Stimulated activated CD4-positive, alpha-beta T cell treated with anti-CD3 and anti-CD28 coated beads, Interleukin-15, amount 100 ng/mL, for 48 hours (primary cell): ENCODE measurements at regions not wholly inside any gene's neighbourhood (a gene's known extent, or its start where the extent isn't known, plus 50 kb on each side); places are given as distances from the start of the nearest gene placed in this dataset.

Source experiments
- DNase-seq, 2 donors: peaks; one replicate each; pipeline ENCODE4 v3.0.0-alpha.2; 2020; ENCODE audit warnings: low read depth in 2 of 2

DNA sequence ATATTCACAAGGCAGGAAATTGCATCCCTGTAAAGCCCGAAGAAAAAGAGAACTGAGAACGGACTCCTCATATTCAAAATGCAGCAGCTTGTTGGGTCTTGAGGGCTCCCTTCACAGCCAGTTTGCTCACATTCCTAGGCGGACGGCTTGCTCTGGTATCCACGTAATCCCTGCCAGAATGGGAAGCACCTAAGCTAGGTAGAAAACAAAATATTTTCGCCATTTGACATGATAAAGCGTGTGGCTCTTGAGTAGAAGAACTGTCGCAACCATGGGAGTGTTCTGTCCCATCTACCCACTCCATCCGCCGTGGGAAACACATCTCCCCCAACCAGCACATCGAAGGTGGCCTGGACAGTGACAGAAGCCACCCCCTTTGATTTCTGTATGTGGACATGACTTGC is 183.1 kb downstream of the GAS1 start:
- DNase-seq, result no peak

DNA sequence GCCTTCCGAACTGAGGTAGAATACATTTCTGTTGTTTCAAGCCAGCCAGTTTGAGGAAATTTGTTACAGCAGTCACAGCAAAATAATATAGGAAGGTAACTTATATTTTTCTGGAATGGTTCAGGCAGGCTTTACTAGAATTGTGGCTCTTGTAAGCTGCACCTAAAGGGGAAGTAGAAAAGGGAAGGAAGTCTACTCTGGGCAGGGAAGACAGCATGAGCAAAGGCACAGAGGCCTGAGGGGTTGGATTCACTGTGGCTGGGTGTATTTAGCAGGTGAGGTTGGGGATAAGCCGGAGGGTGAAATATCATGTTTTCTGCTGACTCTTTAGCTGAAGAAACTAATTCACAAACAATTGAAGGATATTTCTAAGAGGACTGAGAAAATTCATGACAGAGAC is 183.5 kb downstream of the GAS1 start:
- DNase-seq, result no peak

DNA sequence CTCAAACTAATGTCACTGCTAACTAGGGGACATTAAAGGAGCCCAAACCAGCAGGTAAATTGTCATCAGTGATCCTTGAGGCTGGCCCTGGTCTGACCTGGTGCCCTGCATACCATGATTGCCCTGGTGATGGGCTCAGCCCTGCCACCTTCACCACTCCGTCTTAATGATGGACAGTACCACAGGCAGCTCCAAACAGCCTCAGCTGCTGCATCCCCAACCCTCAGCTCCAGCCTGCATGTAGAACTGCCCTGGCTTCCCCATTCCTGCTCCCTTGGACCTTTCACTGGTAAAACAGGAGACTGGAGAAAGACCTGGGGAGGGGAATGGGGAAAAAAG is 190.0 kb downstream of the GAS1 start:
- no peak for DNase-seq

DNA sequence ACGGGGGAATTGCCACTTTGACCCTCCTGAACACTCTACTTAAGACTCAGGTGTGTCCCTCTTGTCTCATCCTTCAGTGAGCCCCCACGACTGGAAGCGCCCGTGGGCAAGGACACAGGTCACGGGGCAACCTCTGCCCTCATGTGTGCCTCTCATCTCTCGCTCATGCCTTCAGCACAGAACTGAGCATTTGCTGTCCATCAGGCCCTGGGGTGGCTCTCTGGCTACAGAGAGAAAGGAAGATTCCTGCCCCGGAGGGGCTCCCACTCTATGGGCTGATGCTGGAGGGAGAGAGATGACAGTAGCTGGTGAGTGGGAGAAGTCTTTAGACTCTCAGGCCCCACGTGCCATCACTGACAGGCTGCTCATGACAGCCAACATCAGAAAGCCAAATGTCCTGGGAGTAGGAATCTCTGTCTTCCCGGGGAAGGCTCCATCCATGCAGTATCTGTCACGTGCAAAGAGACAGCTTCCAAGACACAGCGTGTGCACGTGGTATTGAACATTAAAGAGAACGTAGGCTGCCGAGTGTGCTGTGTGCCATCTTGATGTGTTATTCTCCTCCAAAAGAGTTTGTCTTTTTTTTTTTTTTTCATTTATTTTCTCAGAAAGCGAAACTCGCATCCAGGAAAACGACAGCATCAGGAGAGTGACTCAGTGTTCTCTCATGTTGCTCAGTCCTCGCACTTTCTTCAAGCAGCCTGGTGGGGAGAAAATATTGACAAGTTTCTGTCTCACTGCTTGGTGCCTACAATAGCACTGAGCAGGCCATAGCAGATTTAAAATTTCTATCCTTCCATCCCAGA is 190.5 kb downstream of the GAS1 start:
- no peak for DNase-seq

DNA sequence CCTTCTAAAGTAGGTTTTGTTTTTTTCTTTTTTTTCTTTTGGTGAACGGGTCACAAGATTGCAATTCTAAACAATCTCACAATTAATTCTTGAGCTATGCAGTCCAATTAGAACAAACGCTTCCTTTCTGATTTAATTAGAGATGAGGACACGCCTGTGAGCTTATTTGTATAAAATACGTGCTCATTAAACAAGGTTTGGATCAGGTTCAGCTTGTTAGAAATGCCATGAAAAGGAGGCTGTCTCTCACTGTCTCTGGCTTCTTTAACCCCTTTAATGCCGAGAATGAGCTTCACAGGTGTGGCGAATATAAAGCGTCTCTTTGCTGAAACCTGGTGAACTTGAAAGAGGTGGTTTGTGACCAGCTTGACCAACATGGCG is 191.8 kb downstream of the GAS1 start:
- DNase-seq, result no peak

DNA sequence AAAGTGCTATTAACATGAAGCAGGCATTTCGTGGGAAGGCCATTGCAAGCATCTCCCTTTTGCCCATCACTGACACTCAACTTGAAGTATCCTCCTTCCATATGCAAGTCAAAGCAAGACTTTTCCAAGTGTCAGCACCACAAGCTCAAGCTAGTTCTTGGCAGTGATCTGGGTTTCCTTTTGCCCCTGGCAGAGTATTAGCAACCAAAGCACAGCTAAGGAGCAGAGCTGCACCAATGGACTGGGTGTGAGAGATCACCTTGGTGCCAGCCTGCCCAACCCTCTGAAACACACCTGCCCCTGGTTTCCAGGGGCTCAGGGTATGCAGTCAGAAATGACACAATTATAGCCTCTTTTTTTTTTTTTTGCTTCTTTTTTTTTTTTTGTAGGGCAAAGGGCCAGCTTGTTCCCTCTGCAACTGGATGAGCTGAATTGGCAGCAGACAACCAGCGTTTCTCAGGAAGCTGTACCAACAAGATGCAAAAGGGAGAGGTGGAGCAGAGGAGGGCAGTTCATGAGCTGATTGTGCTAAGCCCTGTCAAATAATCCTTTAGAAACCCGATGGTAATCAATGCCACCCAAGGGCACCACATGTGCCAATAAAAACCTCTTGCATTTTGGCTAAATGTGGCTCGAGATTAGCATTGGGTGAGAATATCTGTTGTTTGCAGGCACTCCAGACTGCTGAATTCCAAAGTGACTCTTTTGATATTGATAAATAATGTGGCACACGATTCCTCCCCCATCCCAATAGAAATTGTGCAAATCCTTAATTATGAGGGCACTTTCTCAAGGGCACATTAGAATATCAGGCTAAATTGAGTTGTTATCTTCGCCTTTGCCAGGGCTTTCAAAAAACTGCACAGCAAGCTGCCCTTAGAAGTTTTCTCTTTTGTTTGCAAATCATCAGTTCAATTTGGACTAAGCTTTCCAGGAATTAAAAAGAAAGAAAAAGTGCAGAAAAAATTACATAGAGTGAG is 192.4 kb downstream of the GAS1 start:
- no peak for DNase-seq

DNA sequence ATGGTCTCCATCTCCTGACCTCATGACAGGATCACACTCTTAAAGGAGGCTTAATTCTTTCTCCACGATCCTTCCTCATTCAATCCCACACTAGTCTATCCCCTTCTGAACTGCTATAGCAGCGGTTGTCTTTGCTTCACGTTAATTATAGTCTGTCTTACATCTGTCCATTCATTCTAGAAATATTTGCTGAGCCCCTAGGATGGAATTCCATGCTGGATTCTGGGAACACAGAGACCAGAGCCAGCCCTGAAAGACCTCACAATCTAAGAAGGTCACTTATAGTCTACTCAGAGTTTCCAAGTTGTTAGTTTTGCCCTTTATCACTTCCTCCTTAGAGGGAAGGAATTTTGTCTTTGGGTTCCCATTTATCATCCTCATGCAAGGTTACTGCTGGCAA is 193.5 kb downstream of the GAS1 start:
- no peak for DNase-seq

DNA sequence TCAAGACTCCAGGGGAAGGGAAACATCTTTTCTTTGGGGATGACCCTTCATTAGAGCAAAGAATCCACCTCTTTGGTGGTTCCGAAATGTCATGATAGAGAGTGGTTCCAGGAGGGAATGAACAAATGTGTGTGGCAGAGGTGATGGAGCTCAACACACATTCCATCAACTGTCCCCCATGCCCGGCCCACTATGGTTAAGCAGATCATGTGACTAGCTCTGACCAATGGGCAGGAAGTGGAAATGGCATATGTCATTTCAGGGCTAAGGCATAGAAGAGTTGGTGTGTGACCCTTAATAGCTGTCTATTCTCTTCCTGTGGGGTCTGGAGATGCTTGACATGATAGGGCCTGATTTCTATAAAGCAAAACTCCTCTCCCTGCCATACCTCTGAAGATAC is 194.6 kb downstream of the GAS1 start:
- DNase-seq, result no peak

DNA sequence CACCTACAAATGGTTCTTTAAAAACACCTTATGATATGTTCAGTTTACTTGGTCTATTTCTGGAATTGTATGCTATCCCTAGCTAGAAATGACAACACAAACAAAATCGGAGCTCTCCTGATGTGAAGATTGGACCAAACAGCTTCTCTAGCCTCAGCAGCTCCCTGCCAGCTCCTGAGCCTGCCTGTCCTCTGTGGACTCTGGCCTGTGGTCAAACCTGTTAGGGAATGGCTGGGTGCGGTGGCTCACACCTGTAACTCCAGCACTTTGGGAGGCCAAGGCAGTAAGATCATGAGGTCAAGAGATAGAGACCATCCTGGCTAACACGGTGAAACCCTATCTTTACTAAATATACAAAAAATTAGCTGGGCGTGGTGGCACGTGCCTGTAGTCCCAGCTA is 195.3 kb downstream of the GAS1 start:
- no peak for DNase-seq

DNA sequence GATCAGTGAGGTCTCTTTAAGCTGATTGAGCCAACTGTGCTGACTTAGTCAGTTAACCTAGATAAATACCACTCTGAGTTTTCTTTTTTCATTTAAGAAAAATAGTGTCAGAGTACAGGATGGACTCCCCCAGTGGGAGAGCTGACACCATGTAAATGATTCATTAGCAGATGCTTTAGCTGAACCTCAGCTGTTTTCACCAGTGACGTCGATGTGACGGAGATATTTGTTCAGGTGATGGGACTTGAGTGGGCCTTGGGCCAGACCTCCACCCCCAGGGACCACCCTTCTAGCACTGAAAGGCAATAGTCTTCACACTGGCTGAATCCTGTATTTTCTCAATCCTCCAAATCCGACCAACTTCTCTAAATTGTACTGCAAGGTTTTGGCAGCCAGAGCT is 196.1 kb downstream of the GAS1 start:
- DNase-seq, result no peak

DNA sequence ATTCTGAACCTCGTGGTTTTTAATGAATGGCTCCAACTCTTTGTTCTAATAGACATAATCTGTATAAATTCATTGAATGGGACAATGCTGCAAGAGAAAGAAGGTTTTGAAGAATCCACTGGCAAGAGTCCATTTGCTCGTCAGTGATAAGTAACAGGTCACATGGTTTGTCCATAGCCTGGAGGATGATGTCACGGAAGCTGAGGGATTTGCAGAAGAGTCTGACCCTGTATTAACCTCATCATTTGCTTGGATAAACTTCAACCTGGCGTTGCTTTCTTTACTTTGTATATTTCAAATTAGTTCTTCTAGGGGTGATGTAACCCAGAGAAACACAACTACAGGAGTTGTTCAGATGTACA is 197.4 kb downstream of the GAS1 start:
- DNase-seq, result no peak

DNA sequence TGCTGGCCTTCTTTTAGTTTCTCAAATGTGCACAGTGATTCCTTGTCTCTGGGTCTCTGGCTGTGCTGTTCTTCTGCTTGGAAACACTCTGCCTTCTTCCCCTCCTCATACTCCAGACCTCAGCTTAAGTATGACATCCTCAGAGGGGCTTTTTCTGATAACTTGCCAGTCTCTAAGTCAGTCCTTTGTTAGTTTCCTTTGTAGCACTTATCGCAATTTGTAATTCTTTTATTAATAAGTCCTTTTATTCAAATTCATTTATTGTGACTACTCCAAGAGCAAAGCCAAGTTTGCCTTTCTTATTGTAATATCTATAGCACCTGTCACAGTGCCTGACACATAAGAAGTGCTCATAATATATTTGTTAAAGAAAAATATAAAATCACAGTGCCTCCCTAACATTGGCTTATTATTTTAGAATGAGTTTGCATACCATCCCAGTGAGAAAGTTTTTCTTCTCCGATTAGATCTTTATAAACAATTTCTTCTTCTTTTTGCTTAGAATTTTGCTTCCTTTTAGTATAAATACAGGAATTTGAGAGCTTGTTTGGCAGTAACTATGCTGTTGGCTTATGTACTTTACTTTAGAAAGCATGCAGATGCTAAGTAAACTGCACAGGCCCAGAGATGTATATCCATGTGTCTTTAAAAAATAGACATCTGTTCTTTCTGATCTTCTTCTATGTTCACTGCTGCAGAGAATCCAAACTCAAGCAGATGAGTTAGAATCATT is 198.0 kb downstream of the GAS1 start:
- no peak for DNase-seq

DNA sequence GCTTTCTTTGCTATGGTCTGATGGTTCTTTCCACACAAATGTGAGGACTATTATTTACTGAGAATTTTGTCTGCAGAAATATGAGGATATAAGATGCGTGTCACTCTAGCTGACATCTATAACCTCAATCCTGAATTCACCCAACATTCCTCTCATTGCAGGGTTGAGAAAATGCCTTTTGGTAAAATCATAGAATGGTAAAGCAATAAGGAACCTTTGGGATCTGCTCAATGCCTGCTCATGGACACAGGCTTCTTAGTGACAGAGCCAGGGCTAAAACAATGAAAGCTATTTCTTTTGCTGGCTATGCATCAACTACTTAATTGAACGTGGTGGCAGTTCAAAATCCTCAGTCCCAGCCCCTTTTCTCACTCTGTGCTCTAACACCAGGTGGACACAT is 199.6 kb downstream of the GAS1 start:
- no peak for DNase-seq

DNA sequence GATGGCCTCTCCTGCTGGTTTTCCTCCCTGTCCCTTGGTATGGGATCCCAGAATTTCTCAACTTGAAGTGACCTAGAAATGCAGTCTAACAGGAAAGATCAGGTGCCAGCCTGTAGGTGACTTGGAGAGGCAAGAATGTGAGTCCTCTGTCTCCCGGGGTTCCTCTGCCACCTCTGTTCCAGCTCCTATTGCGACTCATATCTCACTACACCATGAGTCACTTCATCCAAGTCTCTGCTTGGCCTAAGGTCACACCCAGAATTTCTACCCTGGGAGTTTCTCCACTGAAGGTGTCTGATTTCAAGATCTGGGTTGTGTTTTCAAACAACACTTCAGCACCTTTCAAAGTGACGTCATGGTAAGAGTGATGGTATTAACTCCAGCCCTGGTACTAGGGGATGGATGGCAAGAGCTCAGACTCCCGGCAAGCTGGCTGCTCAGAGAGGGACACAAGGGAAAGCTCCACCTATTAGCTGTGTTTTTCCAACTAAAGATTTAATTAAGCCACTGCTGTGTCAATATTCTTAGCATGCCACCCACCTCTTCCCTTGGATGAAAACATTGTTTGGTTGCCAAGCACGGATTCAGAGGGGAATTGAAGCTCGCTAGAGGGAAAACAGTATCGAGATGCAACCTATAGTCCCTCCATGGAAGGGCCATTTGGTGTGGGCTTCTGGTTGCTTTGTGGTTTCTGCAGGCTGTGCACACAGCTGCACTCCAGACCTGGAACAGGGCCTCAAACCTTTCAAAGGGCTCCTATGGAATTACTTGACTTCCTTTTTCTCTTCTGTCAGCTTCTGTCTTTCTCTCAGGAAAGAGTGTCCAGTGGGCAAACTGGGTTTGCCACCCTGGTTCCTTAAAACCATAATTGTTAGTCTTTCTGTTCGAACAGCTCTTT is 205.7 kb downstream of the GAS1 start:
- no peak for DNase-seq

DNA sequence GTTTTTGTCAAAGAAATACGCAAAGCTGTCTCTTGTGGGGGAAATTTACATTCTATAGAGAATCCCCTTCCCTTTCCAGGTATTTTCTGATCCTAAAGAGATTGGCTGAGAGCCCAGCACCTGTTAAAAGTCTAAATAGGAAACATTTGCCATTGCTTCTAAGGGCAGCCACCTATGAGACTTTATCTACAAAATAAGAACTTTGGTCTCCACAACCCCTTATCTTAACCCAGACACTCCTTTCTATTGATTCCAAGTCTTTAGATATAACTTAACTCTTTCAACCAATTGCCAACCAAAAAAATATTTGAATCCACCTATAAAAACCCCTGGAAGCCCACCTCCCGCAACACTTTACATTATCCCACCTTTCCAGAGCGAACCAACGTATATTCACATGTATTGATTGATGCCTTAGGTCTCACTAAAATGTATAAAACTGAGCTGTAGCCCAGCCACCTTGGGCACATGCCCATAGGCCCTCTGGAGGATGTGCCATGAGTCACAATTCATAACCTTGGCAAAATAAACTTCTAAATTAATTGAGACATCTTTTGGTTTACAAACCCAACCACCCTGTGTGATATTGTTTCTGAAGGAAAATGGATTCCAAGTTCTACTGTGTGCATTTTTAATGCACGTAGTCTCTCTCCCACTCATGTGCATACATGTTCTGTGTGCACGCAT is 211.4 kb downstream of the GAS1 start:
- no peak for DNase-seq

DNA sequence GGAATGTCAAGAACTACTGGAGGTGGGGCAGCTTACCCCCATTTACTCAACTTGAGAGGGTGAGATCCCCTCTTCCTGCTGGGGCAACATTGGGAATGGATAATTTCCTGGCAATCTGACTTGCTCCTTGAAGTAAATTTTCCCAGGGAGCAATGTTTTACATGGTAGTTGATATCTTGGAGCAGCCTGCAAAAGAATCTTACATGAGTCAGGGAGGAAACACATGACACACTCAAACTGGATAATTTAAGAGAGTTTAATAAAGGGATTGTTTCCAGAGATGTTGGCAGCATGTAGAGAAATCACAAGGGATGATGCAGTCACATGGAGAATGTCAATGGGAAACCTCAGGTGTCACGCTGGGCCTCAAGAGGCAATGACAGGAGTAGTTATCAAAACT is 212.5 kb downstream of the GAS1 start:
- no peak for DNase-seq

DNA sequence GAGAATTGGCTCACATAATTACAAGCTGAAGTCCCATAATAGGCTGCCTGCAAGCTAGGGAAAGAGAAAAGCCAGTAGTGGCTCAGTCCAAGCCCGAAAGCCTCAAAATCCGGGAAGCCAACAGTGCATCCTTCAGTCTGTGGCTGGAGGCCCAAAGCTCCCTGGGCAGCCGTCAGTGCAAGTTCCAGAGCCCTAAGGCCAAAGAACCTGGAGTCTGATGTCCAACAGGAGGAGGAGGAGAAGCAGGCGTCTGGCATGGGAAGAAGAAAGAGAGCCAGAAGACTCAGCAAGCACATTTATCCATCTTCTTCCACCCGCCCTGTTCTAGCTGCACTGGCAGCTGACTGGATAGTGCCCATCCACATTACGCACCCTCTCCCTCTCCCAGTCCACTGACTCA is 213.4 kb downstream of the GAS1 start:
- DNase-seq, result no peak

DNA sequence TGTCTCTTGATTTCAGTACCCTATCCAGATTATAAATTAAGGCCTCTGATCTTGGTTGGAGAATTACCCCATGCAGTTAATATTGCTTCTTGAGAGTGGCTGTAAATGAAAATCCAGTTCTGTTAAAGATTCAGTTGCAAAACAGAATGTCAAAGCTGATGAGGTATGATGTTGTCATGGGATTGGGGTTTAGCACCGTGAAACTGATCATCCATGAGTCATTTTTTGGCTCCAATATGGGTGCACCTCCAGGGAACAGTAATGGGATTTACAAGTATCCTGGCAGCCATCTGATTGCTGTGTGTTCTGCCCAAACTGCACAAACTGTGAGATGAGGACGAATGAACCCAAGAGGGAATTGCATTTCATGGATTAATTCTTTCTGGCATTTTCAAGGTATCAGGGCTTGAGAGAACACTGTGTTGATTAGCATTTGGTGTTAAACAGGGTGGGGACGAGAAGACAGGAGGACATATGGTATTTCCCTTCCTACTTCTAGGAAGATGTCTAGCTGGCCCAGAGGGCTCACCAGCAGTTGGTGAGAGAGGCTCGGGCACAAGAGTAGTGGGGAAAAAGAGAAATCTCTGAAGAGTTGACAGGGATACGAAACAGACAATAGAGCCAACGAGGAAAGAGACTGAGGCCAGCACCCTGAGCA is 214.7 kb downstream of the GAS1 start:
- DNase-seq, result no peak

DNA sequence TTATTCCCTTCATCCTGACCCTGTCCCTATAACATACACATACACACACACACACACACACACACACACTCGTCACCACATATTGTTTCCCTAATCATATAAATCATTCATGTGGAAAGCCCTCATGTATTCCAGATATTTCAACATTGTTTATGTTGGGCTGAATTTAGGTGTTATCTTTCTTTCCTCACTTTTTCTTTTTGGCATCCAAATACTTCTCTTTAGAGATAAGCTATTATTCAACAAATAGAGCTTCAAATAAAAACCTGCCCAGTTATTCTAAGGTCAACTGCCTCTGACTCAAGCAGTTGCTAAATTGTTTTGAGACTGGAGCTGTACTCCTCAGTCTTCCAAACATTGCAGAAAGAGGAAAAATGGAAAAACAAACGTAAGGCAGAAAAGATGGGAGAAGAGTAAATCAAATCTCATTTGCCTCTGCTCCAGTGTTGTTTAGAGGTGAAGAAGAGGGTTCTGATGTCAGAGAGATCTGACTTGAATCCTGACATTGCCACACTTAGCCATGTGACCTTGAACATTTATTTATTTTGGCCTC is 215.7 kb downstream of the GAS1 start:
- no peak for DNase-seq
